ENCODE measurements at regions not wholly inside any gene's neighbourhood (a gene's known extent, or its start where the extent isn't known, plus 50 kb on each side); places are given as distances from the start of the nearest gene placed in this dataset.

- TF ChIP-seq CTCF (IDR thresholded peaks at IDR 0.05) (peak in 1 of 2 donors; percentile 30), POLR2AphosphoS5 (IDR thresholded peaks at IDR 0.05) (no peak), EP300 (IDR thresholded peaks at IDR 0.05) (no peak), POLR2A (IDR thresholded peaks at IDR 0.05) (no peak)
Observed at GRCh38 chr18:30280861-30281470, 761.6 kb downstream of the DSC3 start.
